ENCODE measurements at regions not wholly inside any gene's neighbourhood (a gene's known extent, or its start where the extent isn't known, plus 50 kb on each side); places are given as distances from the start of the nearest gene placed in this dataset.

- no peaks in the 10 kb centered on the region for H3K4me1 ChIP-seq
- no peaks in the 10 kb centered on the region for H3K9me3 ChIP-seq
- peaks cover 0 to 7% of the 10 kb centered on the region in 2 donors for H3K36me3 ChIP-seq
- no peaks in the 10 kb centered on the region for H3K27me3 ChIP-seq
- H3K27ac ChIP-seq, result no peak overlapping the region
- no peak overlapping the region for H3K4me3 ChIP-seq
- intact Hi-C loops (cut with DNase I), result loop anchor here (10.0 kb wide), 1 partner anchor 531 kb away; no protein-coding TSS in a partner anchor
- TF ChIP-seq CTCF (IDR thresholded peaks at IDR 0.05), result no peak
- no peak for DNase-seq (ENCODE audit: low spot score in 2 of 2)
Observed at GRCh38 chr4:3343358-3343757, 50.5 kb downstream of the RGS12 start.

DNA sequence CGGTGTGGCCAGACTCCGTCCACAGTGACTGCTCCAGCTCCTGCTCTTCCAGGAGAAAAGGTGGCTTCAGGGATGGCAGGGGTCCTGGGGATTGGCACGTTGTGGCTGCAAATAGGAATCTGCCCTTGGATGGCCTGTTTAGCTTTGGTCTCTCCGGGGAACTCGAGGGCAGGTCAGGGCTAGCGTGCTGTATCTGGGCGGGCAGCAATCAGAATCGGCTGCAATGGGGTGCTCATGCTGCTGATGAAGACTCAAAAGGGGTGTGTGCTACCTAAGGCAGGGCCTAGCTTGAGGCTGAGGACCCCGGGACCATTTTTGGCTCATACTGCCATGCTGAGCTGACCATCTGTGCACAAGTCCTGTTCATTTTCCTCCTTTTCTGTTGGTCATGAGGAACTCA is 51.3 kb downstream of the RGS12 start:
- Histone ChIP-seq H3K36me3 (peaks cover 0 to 7% of the 10 kb centered on the region in 2 donors), H3K4me1 (no peaks in the 10 kb centered on the region), H3K4me3 (no peak overlapping the region), H3K27ac (no peak overlapping the region), H3K9me3 (no peaks in the 10 kb centered on the region), H3K27me3 (no peaks in the 10 kb centered on the region)
- intact Hi-C loops (cut with DNase I), result loop anchor here (10.0 kb wide), 1 partner anchor 531 kb away; no protein-coding TSS in a partner anchor
- no peak for TF ChIP-seq CTCF (IDR thresholded peaks at IDR 0.05)
- no peak for DNase-seq (ENCODE audit: low spot score in 2 of 2)

DNA sequence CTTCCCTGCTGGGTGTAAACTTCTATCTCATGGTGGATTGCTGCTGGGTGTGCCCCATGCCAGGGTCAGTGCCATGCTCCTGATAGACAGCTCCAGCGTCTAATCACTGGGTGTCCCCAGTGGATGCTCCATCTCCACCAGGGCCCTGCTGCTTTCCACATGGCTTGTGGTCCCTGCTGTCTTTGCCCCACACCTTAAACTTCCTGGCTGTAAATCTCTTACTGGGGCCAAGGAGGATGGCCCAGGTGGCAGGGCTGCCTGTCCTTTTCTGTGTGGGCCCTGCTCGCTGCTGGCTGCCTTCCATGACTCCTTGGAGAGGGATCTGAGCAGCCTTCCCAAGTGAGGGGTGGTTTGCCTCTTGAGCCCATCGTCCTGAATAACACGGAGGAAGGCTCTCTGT is 51.8 kb downstream of the RGS12 start:
- TF ChIP-seq CTCF (IDR thresholded peaks at IDR 0.05), result no peak
- no peaks in the 10 kb centered on the region for H3K4me1 ChIP-seq
- intact Hi-C loops (cut with DNase I), result loop anchor here (10.0 kb wide), 1 partner anchor 530 kb away; no protein-coding TSS in a partner anchor
- H3K4me3 ChIP-seq, result no peak overlapping the region
- no peak overlapping the region for H3K27ac ChIP-seq
- no peaks in the 10 kb centered on the region for H3K27me3 ChIP-seq
- no peaks in the 10 kb centered on the region for H3K9me3 ChIP-seq
- H3K36me3 ChIP-seq, result peaks cover 0 to 7% of the 10 kb centered on the region in 2 donors
- DNase-seq (ENCODE audit: low spot score in 2 of 2), result no peak

DNA sequence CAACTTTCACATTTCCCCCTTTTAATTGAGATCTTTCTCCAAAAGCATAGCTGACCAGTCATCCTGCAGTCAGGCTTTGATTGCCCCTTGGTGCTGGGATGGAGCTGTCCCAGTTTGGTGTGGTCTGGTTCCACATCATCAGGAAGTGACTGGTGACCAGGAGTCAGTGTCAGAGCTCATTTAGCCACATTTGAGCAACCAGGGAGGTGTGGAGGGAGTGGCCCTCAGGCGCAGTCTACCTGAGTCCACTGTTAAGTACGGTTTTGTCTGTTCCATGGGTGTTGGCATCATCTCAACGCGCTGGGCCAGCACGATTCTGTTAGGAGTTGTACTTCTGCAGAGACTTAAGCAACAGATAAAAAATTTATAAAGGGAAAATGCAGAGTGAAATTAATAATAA is 52.6 kb downstream of the RGS12 start:
- Histone ChIP-seq H3K27me3 (no peaks in the 10 kb centered on the region), H3K4me3 (no peak overlapping the region), H3K4me1 (no peaks in the 10 kb centered on the region), H3K36me3 (peaks cover 0 to 7% of the 10 kb centered on the region in 2 donors), H3K27ac (no peak overlapping the region), H3K9me3 (no peaks in the 10 kb centered on the region)
- intact Hi-C loops (cut with DNase I), result loop anchor here (1.0 to 10.0 kb wide), 2 partner anchors 187 to 529 kb away; partner anchors contain the start of gene LRPAP1
- no peak for DNase-seq (ENCODE audit: low spot score in 2 of 2)
- TF ChIP-seq CTCF (IDR thresholded peaks at IDR 0.05), result no peak

DNA sequence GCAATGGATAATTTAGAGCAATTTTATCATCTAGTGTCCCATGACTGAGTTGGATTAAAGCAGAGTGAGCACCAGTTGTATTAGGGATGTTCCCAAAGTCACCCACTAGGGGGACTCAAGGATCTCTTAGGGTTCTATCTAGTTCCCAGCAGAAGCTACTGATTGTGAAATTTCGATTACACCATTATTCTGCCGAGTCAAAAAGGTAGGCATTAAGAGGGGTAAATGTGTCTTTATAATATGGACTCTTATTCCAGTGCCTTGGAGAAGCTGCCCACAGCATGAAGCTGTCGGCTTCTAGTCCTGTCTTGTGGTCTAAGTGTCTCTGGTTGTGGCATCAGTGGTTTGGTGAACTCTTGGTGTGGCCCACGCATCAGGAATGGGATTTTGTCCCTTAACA is 53.3 kb downstream of the RGS12 start:
- intact Hi-C loops (cut with DNase I), result loop anchor here (1.0 to 10.0 kb wide), 3 partner anchors 97 to 529 kb away; no protein-coding TSS in a partner anchor
- no peaks in the 10 kb centered on the region for H3K27me3 ChIP-seq
- H3K27ac ChIP-seq, result no peak overlapping the region
- no peak for DNase-seq (ENCODE audit: low spot score in 2 of 2)
- H3K36me3 ChIP-seq, result peaks cover 0 to 7% of the 10 kb centered on the region in 2 donors
- H3K9me3 ChIP-seq, result no peaks in the 10 kb centered on the region
- no peaks in the 10 kb centered on the region for H3K4me1 ChIP-seq
- TF ChIP-seq CTCF (IDR thresholded peaks at IDR 0.05), result peak; percentile 82 to 87 (median 86)
- H3K4me3 ChIP-seq, result no peak overlapping the region

DNA sequence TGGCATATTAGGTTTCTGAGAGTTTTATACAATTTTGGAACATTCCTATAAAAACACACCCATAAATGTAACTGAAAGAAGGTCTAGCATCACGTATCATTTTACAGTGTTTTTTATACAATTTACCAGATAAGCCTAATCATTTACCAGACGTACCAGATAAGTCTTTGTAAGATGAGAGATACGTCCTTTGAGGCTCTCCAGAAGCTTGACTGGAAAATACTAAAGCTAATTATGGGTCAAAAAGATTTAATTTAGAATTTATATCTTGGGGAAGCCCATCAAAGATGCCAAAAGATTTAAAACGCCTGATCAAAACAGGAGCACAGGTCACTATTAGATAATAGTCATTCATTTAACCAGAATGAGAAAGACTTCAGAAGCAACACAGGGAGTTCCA is 55.0 kb downstream of the RGS12 start:
- H3K27me3 ChIP-seq, result no peaks in the 10 kb centered on the region
- H3K4me1 ChIP-seq, result no peaks in the 10 kb centered on the region
- no peak overlapping the region for H3K27ac ChIP-seq
- H3K4me3 ChIP-seq, result no peak overlapping the region
- no peak for DNase-seq (ENCODE audit: low spot score in 2 of 2)
- no peaks in the 10 kb centered on the region for H3K9me3 ChIP-seq
- intact Hi-C loops (cut with DNase I), result loop anchor here (10.0 kb wide), 1 partner anchor 527 kb away; no protein-coding TSS in a partner anchor
- no peak for TF ChIP-seq CTCF (IDR thresholded peaks at IDR 0.05)
- peaks cover 0 to 7% of the 10 kb centered on the region in 2 donors for H3K36me3 ChIP-seq
